ENCODE measurements at regions not wholly inside any gene's neighbourhood (a gene's known extent, or its start where the extent isn't known, plus 50 kb on each side); places are given as distances from the start of the nearest gene placed in this dataset.
A peak's percentile ranks its signal among the peaks of the same experiment; 100 is the strongest.

GRCh38 chr1:234961456-234962339 lies 166.9 kb downstream of the TOMM20 start (continued):
- TF ChIP-seq MNT (IDR thresholded peaks at IDR 0.05), result peak; percentile 77
- TF ChIP-seq ZNF280D (CRISPR knock-in tag; IDR thresholded peaks at IDR 0.05), result no peak
- TF ChIP-seq CBX5 (CRISPR knock-in tag; IDR thresholded peaks at IDR 0.05; ENCODE audit: borderline replicate concordance), result peak; percentile 49; the same call in 1 of the 2 replicates
- TF ChIP-seq ZBTB7A (CRISPR knock-in tag; IDR thresholded peaks at IDR 0.05), result no peak; the same call in 1 of the 2 replicates
- no peak for TF ChIP-seq REPIN1 (CRISPR knock-in tag; IDR thresholded peaks at IDR 0.05; ENCODE audit: borderline replicate concordance, low read depth)
- no peak for TF ChIP-seq CBFB (CRISPR knock-in tag; IDR thresholded peaks at IDR 0.05)
- TF ChIP-seq HNF4G (IDR thresholded peaks at IDR 0.05; ENCODE audit: borderline replicate concordance, low read depth, low read length), result no peak
- no peak for TF ChIP-seq HNF4G (CRISPR knock-in tag; IDR thresholded peaks at IDR 0.05; ENCODE audit: borderline replicate concordance, low read depth)
- TF ChIP-seq SPEN (CRISPR knock-in tag; IDR thresholded peaks at IDR 0.05; ENCODE audit: low read depth), result peak; percentile 27; the same call in 1 of the 2 replicates
- no peak for TF ChIP-seq STAT6 (CRISPR knock-in tag; IDR thresholded peaks at IDR 0.05; ENCODE audit: borderline replicate concordance)
- no peak for TF ChIP-seq KDM4B (CRISPR knock-in tag; IDR thresholded peaks at IDR 0.05)
- no peak for TF ChIP-seq ZNF670 (CRISPR knock-in tag; IDR thresholded peaks at IDR 0.05; ENCODE audit: borderline replicate concordance)
- TF ChIP-seq SOX5 (CRISPR knock-in tag; IDR thresholded peaks at IDR 0.05; ENCODE audit: borderline replicate concordance), result no peak
- TF ChIP-seq JUNB (CRISPR knock-in tag; IDR thresholded peaks at IDR 0.05; ENCODE audit: borderline replicate concordance), result peak; percentile 55; the same call in 1 of the 2 replicates
- TF ChIP-seq ZNF234 (CRISPR knock-in tag; conservative IDR thresholded peaks at IDR 0.05), result no peak
- TF ChIP-seq ATF7-NPFF (CRISPR knock-in tag; IDR thresholded peaks at IDR 0.05; ENCODE audit: low read depth), result 0 out of 2 replicates have a peak, but pooled peaks have one; percentile 20
- TF ChIP-seq ZC3H13 (CRISPR knock-in tag; IDR thresholded peaks at IDR 0.05), result peak; percentile 61; the same call in 1 of the 2 replicates
- TF ChIP-seq ZFP37 (CRISPR knock-in tag; IDR thresholded peaks at IDR 0.05; ENCODE audit: borderline replicate concordance), result no peak
- TF ChIP-seq CERS6 (CRISPR knock-in tag; IDR thresholded peaks at IDR 0.05), result no peak
- no peak for TF ChIP-seq ZIK1 (CRISPR knock-in tag; IDR thresholded peaks at IDR 0.05; ENCODE audit: borderline replicate concordance, low read depth)
